Peyer's patch (tissue), 4 donors: ENCODE measurements at regions not wholly inside any gene's neighbourhood (a gene's known extent, or its start where the extent isn't known, plus 50 kb on each side); places are given as distances from the start of the nearest gene placed in this dataset.
"Not testable (repeated sequence)": the region's sequence is repeated elsewhere in the genome, so short reads cannot be mapped to it uniquely, and the experiment has no call there.

ENCODE experiments used
- DNase-seq, 3 donors: peaks; one replicate each; pipeline ENCODE4 v3.0.0-alpha.2; 2017 to 2019
- H3K27ac ChIP-seq, 4 donors: fragments of 200-600 bp; sonication (generic); one replicate each; pipeline ENCODE4 v1.5.1; 2016 to 2019
- H3K27me3 ChIP-seq, 2 donors: fragments of 200-600 bp; sonication (generic); one replicate each; pipeline ENCODE4 v1.5.1; 2019
- H3K36me3 ChIP-seq, 3 donors: fragments of 200-600 bp; sonication (generic); one replicate each; pipeline ENCODE4 v1.5.1; 2016 to 2019
- H3K4me1 ChIP-seq, 4 donors: fragments of 200-600 bp; sonication (generic); one replicate each; pipeline ENCODE4 v1.5.1; 2016 to 2019
- H3K4me3 ChIP-seq, 4 donors: fragments of 200-600 bp; sonication (generic); 1 replicate in 3 of 4; 2 replicates in 1 of 4; pipeline ENCODE4 v1.5.1; 2016 to 2019; ENCODE audit warnings: mild to moderate bottlenecking in 1 of 4
- H3K9me3 ChIP-seq, 4 donors: fragments of 200-600 bp; sonication (generic); one replicate each; pipeline ENCODE4 v1.5.1; 2016 to 2019; ENCODE audit warnings: mild to moderate bottlenecking in 1 of 4
- POLR2A ChIP-seq, 2 donors: fragments of 450-650 bp; IDR thresholded peaks; one replicate each; pipeline ENCODE4 v1.5.1; 2017; ENCODE audit warnings: antibody characterized with exemption in 2 of 2, mild to moderate bottlenecking in 2 of 2, moderate library complexity in 2 of 2
- TF ChIP-seq, protein P1 (sequence below), 6 experiments: fragments of 450-650 bp in 4 of 6; fragments of 200-600 bp in 2 of 6; sonication (generic) in 1 of 6; IDR thresholded peaks; one replicate each; pipeline ENCODE4 v1.5.1; 2017 to 2019; ENCODE audit warnings: antibody characterized with exemption in 6 of 6, mild to moderate bottlenecking in 3 of 6, moderate library complexity in 1 of 6

GRCh38 chr12:129997239-129997638 lies 93.4 kb upstream of the TMEM132D start:
- Histone ChIP-seq H3K4me1 (no peaks in the 10 kb centered on the region), H3K36me3 (no peaks in the 10 kb centered on the region), H3K9me3 (no peaks in the 10 kb centered on the region), H3K4me3 (no peak overlapping the region), H3K27ac (no peak overlapping the region), H3K27me3 (no peaks in the 10 kb centered on the region)
- DNase-seq: no peak
- no peak for TF ChIP-seq POLR2A (IDR thresholded peaks at IDR 0.05)
- TF ChIP-seq, protein P1, sequence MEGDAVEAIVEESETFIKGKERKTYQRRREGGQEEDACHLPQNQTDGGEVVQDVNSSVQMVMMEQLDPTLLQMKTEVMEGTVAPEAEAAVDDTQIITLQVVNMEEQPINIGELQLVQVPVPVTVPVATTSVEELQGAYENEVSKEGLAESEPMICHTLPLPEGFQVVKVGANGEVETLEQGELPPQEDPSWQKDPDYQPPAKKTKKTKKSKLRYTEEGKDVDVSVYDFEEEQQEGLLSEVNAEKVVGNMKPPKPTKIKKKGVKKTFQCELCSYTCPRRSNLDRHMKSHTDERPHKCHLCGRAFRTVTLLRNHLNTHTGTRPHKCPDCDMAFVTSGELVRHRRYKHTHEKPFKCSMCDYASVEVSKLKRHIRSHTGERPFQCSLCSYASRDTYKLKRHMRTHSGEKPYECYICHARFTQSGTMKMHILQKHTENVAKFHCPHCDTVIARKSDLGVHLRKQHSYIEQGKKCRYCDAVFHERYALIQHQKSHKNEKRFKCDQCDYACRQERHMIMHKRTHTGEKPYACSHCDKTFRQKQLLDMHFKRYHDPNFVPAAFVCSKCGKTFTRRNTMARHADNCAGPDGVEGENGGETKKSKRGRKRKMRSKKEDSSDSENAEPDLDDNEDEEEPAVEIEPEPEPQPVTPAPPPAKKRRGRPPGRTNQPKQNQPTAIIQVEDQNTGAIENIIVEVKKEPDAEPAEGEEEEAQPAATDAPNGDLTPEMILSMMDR (IDR thresholded peaks at IDR 0.05): no peak

DNA sequence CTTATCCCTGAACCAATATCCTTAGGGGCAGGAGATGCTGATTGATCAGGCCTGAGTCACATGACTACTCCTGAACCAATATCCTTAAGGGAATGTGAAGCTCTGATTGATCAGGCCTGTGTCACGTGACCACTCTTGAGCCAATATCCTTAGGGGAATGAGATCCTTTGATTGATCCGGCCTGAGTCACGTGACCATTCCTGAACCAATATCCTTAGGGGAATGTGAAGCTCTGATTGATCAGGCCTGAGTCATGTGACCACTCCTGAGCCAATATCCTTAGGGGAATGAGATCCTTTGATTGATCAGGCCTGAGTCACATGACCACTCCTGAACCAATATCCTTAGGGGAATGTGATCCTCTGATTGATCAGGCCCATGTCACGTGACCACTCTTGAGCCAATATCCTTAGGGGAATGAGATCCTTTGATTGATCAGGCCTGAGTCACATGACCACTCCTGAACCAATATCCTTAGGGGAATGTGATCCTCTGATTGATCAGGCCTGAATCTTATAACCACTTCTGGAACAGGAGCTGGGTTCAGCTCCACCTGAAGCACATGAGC lies 100.6 kb upstream of the TMEM132D start:
- not testable (repeated sequence) for H3K4me3 ChIP-seq, H3K9me3 ChIP-seq, H3K36me3 ChIP-seq, H3K27me3 ChIP-seq, DNase-seq, H3K27ac ChIP-seq, H3K4me1 ChIP-seq

DNA sequence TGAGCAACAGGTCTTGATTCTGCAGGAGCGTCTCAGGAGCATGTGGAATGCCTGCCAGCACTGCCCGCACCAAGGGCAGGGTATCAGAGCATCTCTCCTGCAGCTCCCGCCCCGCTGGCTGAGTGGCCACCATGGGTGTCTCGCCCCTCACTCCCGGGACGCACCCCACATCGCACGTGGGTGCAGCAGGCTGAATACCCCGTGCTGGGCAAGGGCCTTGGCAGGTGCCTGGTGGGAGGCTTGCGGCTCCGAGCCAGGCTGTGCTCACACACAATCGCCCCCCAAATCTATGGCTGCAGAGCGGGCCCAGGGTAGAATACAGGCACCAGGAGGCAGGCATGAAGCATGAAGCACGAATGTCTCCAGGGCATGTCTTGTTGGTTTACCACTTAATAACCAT lies 103.9 kb upstream of the TMEM132D start:
- H3K27me3 ChIP-seq: no peaks in the 10 kb centered on the region
- no peak overlapping the region for H3K27ac ChIP-seq
- no peak overlapping the region for H3K4me3 ChIP-seq
- no peak for TF ChIP-seq POLR2A (IDR thresholded peaks at IDR 0.05)
- TF ChIP-seq, protein P1 (IDR thresholded peaks at IDR 0.05): no peak
- H3K4me1 ChIP-seq: no peaks in the 10 kb centered on the region
- no peak for DNase-seq
- H3K36me3 ChIP-seq: no peaks in the 10 kb centered on the region
- no peaks in the 10 kb centered on the region for H3K9me3 ChIP-seq

DNA sequence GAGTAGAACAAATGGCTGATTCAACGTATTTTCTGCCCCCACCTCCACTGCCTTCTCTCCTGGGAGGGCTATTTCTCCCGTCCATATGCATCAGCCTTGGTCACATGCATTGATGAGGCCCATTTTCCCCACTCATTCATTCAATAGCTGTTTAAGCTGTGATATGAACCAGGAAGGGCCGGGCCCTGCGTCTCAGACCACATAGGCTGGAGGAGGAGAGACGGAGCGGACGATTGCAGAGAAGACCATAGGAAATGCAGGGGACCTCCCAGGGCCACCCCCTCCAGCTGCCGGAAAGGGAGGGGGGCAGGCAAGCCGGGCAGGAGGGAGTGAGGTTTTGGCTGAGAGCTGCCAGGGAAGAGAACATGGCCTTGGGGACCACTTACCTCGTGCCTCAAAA lies 104.4 kb upstream of the TMEM132D start:
- Histone ChIP-seq H3K4me1 (no peaks in the 10 kb centered on the region), H3K9me3 (no peaks in the 10 kb centered on the region), H3K27ac (no peak overlapping the region), H3K4me3 (no peak overlapping the region), H3K27me3 (no peaks in the 10 kb centered on the region), H3K36me3 (no peaks in the 10 kb centered on the region)
- TF ChIP-seq, protein P1 (IDR thresholded peaks at IDR 0.05): no peak
- TF ChIP-seq POLR2A (IDR thresholded peaks at IDR 0.05): no peak
- no peak for DNase-seq

DNA sequence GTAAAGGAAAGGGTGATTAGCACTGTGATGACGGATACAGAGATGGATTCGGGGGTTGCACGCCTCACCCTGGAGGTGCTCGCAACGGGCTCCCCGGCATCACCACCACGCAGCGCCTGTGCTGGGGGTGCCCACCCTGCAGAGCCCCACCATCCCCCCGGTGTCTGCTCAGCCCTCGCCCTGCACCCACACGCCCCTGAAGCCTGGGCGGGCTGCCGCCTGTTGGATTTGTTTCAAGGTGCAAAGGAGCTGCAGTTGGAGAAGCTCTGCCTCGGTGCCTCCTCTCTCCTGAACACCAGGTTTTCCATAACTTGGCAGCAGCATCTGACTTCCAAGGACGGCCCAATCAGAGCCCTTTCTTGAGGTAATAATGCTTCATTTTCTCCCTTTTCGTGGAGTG lies 106.1 kb upstream of the TMEM132D start:
- Histone ChIP-seq H3K27me3 (no peaks in the 10 kb centered on the region), H3K36me3 (no peaks in the 10 kb centered on the region)

GRCh38 chr12:130011611-130012385 lies 108.0 kb upstream of the TMEM132D start:
- H3K36me3 ChIP-seq: no peaks in the 10 kb centered on the region
- DNase-seq: no peak
- H3K9me3 ChIP-seq: no peaks in the 10 kb centered on the region
- H3K27ac ChIP-seq: no peak overlapping the region
- no peaks in the 10 kb centered on the region for H3K27me3 ChIP-seq
- no peaks in the 10 kb centered on the region for H3K4me1 ChIP-seq
- no peak overlapping the region for H3K4me3 ChIP-seq
- no peak for TF ChIP-seq POLR2A (IDR thresholded peaks at IDR 0.05)
- TF ChIP-seq, protein P1 (IDR thresholded peaks at IDR 0.05): no peak

More for the DNA sequence above, 106.1 kb upstream of the TMEM132D start:
- no peak overlapping the region for H3K4me3 ChIP-seq
- no peak for TF ChIP-seq POLR2A (IDR thresholded peaks at IDR 0.05)
- TF ChIP-seq, protein P1 (IDR thresholded peaks at IDR 0.05): no peak
- no peak overlapping the region for H3K27ac ChIP-seq
- H3K9me3 ChIP-seq: no peaks in the 10 kb centered on the region
- no peaks in the 10 kb centered on the region for H3K4me1 ChIP-seq
- no peak for DNase-seq
